SK-N-MC (cell line): ENCODE measurements at regions not wholly inside any gene's neighbourhood (a gene's known extent, or its start where the extent isn't known, plus 50 kb on each side); places are given as distances from the start of the nearest gene placed in this dataset.

Experiments used
- EZH2 ChIP-seq: fragments of 200-600 bp; sonication (generic); IDR thresholded peaks from one replicate; pipeline ENCODE4 v1.6.1; 2017; ENCODE audit warnings: antibody characterized with exemption
- FOXP2 ChIP-seq: optimal IDR thresholded peaks from 2 replicates; pipeline ENCODE3; 2011; ENCODE audit warnings: mild to moderate bottlenecking, moderate library complexity; ENCODE audit not compliant: insufficient read depth; ENCODE audit errors: extremely low read length, control extremely low read depth
- POLR2AphosphoS5 ChIP-seq: IDR thresholded peaks from 2 replicates; pipeline ENCODE4 v1.6.1; 2012; ENCODE audit warnings: mild to moderate bottlenecking, low read depth, low read length, borderline replicate concordance

GRCh38 chr9:108680946-108681345, 174.8 kb downstream of the ACTL7B start:
- TF ChIP-seq POLR2AphosphoS5 (no peak), EZH2 (no peak), FOXP2 (no peak)
